T-cell (primary cell): ENCODE measurements at regions not wholly inside any gene's neighbourhood (a gene's known extent, or its start where the extent isn't known, plus 50 kb on each side); places are given as distances from the start of the nearest gene placed in this dataset.

Experiments used
- ATAC-seq, 4 experiments: fragments of 200-7000 bp in 3 of 4; fragments of 150-1000 bp in 1 of 4; cut with Tn5 transposase; replicated peaks in 1 of 4; 1 replicate in 3 of 4; 2 replicates in 1 of 4; pipeline ENCODE4 v1.10.0; 2021; ENCODE audit warnings: moderate library complexity in 3 of 4, mild to moderate bottlenecking in 2 of 4, moderate number of reproducible peaks in 1 of 4
- CTCF ChIA-PET, 2 donors: fragments of 300-600 bp; sonication (Branson Sonifier 250); formaldehyde crosslinking; loops; one replicate each; lab custom pipeline; 2022; ENCODE audit warnings: antibody characterized with exemption in 2 of 2; lab: Charles Lee
- POLR2A ChIA-PET, 2 donors: fragments of 300-600 bp; sonication (Branson Sonifier 250); formaldehyde crosslinking; loops; one replicate each; lab custom pipeline; 2022; ENCODE audit warnings: antibody characterized with exemption in 2 of 2; lab: Charles Lee
- DNase-seq, 35 experiments: peaks; one replicate each; pipeline versions ENCODE4 v3.0.0 to v3.0.0-alpha.2; 2013 to 2023
- H3K27ac ChIP-seq: one replicate; pipeline ENCODE4 v1.5.1; 2013; ENCODE audit warnings: low read length
- H3K27me3 ChIP-seq, 2 experiments: replicated peaks in 1 of 2; 1 replicate in 1 of 2; 2 replicates in 1 of 2; pipeline versions ENCODE4 v1.6.1 to v1.7.0; 2013; ENCODE audit warnings: low read length in 1 of 2, mixed read lengths in 1 of 2; ENCODE audit not compliant: control insufficient read depth in 2 of 2, insufficient read depth in 2 of 2; ENCODE audit errors: extremely low read depth in 1 of 2
- H3K36me3 ChIP-seq, 2 donors: 1 replicate in 1 of 2; 2 replicates in 1 of 2; pipeline versions ENCODE4 v1.6.1 to v1.7.0; 2013; ENCODE audit warnings: low read length in 1 of 2; ENCODE audit not compliant: control insufficient read depth in 2 of 2, insufficient read depth in 1 of 2; ENCODE audit errors: extremely low read depth in 1 of 2
- H3K4me1 ChIP-seq, 2 experiments: 1 replicate in 1 of 2; 2 replicates in 1 of 2; pipeline versions ENCODE4 v1.6.1 to v1.7.0; 2013; ENCODE audit warnings: low read length in 2 of 2, mixed read lengths in 1 of 2; ENCODE audit not compliant: insufficient read depth in 2 of 2, control insufficient read depth in 1 of 2; ENCODE audit errors: extremely low read depth in 1 of 2
- H3K4me3 ChIP-seq, 2 donors: 1 replicate in 1 of 2; 2 replicates in 1 of 2; pipeline versions ENCODE4 v1.5.1 to v1.7.0; 2013; ENCODE audit warnings: mild to moderate bottlenecking in 2 of 2, low read length in 1 of 2, moderate library complexity in 1 of 2; ENCODE audit not compliant: control insufficient read depth in 1 of 2; ENCODE audit errors: extremely low read depth in 1 of 2
- H3K9me3 ChIP-seq: 2 replicates; pipeline ENCODE4 v1.7.0; 2013
- H3K27ac Mint-ChIP-seq, 2 donors: one replicate each; pipeline ENCODE4 v1.8.0; 2020 to 2021; ENCODE audit warnings: mild to moderate bottlenecking in 2 of 2, mixed read lengths in 2 of 2
- H3K27me3 Mint-ChIP-seq, 2 donors: one replicate each; pipeline ENCODE4 v1.8.0; 2021 to 2022; ENCODE audit warnings: mixed read lengths in 2 of 2
- H3K36me3 Mint-ChIP-seq: one replicate; pipeline ENCODE4 v1.8.0; 2021; ENCODE audit warnings: mixed read lengths
- H3K4me1 Mint-ChIP-seq, 3 donors: one replicate each; pipeline ENCODE4 v1.8.0; 2020 to 2022; ENCODE audit warnings: mixed read lengths in 3 of 3, mild to moderate bottlenecking in 1 of 3
- H3K4me3 Mint-ChIP-seq, 3 donors: one replicate each; pipeline ENCODE4 v1.8.0; 2020 to 2022; ENCODE audit warnings: mild to moderate bottlenecking in 3 of 3, mixed read lengths in 3 of 3, moderate library complexity in 3 of 3
- H3K9me3 Mint-ChIP-seq, 3 donors: one replicate each; pipeline ENCODE4 v1.8.0; 2020 to 2022; ENCODE audit warnings: mixed read lengths in 3 of 3
- WGBS: methylation state at CpG from one replicate; pipeline ENCODE4 v1.1.5; 2013; ENCODE audit warnings: missing lambda C conversion rate; ENCODE audit not compliant: insufficient coverage; 5-methylcytosine and 5-hydroxymethylcytosine counted together

DNA sequence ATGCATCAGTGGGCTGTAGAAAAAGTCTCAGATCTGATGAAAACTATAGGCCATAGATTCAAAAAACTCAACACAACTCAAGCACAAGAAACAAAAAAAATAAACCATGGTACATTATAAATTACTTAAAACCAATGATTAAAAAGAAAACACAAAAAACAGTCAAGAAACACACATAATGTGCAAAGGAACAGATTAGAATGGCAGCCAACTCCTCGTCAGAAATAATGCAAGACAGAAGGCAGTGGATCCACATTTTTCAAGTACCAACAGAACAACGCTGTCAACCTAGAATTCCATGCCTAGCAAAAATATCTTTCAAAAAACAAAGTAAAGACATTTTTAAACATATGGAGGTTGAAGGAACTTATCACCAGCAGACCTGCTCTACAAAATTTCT, 69.7 kb downstream of the PSMB1 start:
- H3K27me3 Mint-ChIP-seq: peaks cover 17 to 24% of the 10 kb centered on the region in 2 donors
- no peaks in the 10 kb centered on the region for H3K9me3 ChIP-seq

DNA sequence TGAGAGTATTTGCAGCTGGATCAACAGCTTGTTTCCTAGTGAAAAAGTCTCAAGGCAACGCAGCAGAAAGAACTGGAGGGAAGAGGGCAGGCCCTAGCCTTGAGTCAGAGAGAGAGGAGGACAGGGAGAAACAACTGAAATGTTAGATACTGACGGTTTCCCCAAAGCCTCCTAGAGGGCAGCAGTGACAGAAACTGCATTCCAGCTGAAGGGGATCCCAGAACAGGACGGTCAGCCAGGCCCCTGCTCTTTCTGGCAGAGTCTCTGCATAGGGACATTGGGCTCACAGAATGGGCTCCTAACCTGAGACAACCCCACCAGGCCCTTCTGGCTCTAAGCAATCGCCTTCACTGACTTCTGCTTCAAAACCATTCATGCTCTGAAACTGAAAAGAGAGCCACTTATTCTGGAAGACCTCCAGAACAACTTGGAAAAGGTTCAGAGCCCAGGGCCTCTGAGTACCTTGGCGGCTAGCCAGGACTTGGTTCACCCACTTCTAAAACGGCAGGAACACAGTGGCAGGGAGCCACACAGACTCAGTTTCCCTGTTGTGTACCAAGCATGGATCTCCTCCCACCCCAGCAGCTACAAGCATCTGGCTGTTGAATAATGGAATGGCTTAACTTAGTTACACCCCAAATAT, 72.9 kb downstream of the PSMB1 start:
- H3K4me3 Mint-ChIP-seq: no peak overlapping the region
- ChIA-PET POLR2A (no interaction called here), CTCF (no interaction called here)
- no peak overlapping the region for H3K4me3 ChIP-seq
- H3K27ac ChIP-seq: no peak overlapping the region
- no peaks in the 10 kb centered on the region for H3K36me3 ChIP-seq
- DNase-seq: no peak
- no peak overlapping the region for H3K27ac Mint-ChIP-seq
- no peaks in the 10 kb centered on the region for H3K4me1 Mint-ChIP-seq
- H3K9me3 ChIP-seq: no peaks in the 10 kb centered on the region
- ATAC-seq: no peak
- 50% methylated on average over 4 of the region's 6 CpGs for WGBS
- peaks cover 0 to 10% (median 5%) of the 10 kb centered on the region in 3 donors for H3K9me3 Mint-ChIP-seq
- peaks cover 23 to 31% of the 10 kb centered on the region in 2 donors for H3K27me3 Mint-ChIP-seq
- peaks cover 0 to 17% of the 10 kb centered on the region in 2 experiments for H3K27me3 ChIP-seq
- no peaks in the 10 kb centered on the region for H3K4me1 ChIP-seq
- H3K36me3 Mint-ChIP-seq: no peaks in the 10 kb centered on the region

More for the DNA sequence above, 69.7 kb downstream of the PSMB1 start:
- DNase-seq (no peak), ATAC-seq (no peak)
- Histone ChIP-seq H3K27me3 (peaks cover 0 to 17% of the 10 kb centered on the region in 2 experiments), H3K4me1 (no peaks in the 10 kb centered on the region), H3K27ac (no peak overlapping the region), H3K36me3 (no peaks in the 10 kb centered on the region), H3K4me3 (no peak overlapping the region)
- 86% methylated on average over 1 of the region's 2 CpGs for WGBS
- Mint-ChIP-seq H3K36me3 (no peaks in the 10 kb centered on the region), H3K27ac (no peak overlapping the region), H3K4me3 (no peak overlapping the region), H3K9me3 (peaks cover 0 to 10% (median 5%) of the 10 kb centered on the region in 3 donors), H3K4me1 (no peaks in the 10 kb centered on the region)
- ChIA-PET CTCF (no interaction called here), POLR2A (no interaction called here)

DNA sequence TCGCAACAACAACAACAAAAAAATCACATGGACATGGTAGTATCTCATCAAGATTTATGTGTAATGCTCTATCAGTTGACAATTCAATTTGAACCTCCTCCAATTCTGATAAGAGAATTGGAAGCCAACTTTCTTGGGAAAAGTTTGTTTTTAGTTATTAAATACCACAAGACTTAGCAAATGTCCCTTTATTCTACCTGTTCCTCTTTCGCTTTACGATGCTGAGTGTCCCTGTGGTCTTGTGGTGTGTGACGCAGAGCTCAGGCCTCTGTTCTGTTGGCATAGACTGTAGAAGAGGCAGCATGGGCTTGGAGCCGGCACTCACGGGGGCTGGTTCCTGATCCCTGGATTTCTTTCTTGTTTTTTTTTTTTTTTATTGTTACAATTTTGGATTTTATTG, 76.7 kb downstream of the PSMB1 start:
- Histone ChIP-seq H3K36me3 (no peaks in the 10 kb centered on the region), H3K4me1 (no peaks in the 10 kb centered on the region), H3K4me3 (no peak overlapping the region), H3K9me3 (no peaks in the 10 kb centered on the region), H3K27ac (no peak overlapping the region), H3K27me3 (peaks cover 0 to 21% of the 10 kb centered on the region in 2 experiments)
- ATAC-seq (no peak), DNase-seq (no peak)
- no peaks in the 10 kb centered on the region for H3K9me3 Mint-ChIP-seq
- POLR2A ChIA-PET: no interaction called here
- no peak overlapping the region for H3K27ac Mint-ChIP-seq
- peaks cover 21 to 42% of the 10 kb centered on the region in 2 donors for H3K27me3 Mint-ChIP-seq
- WGBS: 78% methylated on average over 3 of the region's 6 CpGs
- no peaks in the 10 kb centered on the region for H3K36me3 Mint-ChIP-seq
- H3K4me3 Mint-ChIP-seq: no peak overlapping the region
- CTCF ChIA-PET: no interaction called here
- no peaks in the 10 kb centered on the region for H3K4me1 Mint-ChIP-seq

DNA sequence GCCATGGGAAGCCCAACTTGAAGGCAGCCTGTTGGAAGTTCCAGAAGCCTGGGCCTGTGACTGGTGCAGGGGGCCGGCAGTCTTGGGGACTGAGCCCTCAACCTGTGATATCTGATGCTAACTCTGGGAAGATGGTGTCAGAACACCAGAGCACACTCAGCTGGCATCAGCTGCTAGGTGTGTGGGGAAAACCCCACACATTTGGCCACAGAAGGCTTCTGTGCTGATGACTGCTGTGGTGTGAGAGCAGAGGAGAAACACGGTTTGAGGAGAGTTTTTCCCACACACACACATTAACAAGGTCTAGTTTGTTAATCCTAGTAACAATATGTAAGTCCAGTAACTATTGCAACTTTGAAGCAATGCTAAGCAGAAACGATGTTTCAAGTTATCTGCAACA, 78.0 kb downstream of the PSMB1 start:
- H3K36me3 Mint-ChIP-seq: no peaks in the 10 kb centered on the region
- Histone ChIP-seq H3K36me3 (no peaks in the 10 kb centered on the region), H3K27ac (no peak overlapping the region), H3K4me3 (no peak overlapping the region), H3K4me1 (no peaks in the 10 kb centered on the region), H3K27me3 (peaks cover 0 to 18% of the 10 kb centered on the region in 2 experiments), H3K9me3 (no peaks in the 10 kb centered on the region)
- no peaks in the 10 kb centered on the region for H3K9me3 Mint-ChIP-seq
- no peaks in the 10 kb centered on the region for H3K4me1 Mint-ChIP-seq
- ChIA-PET POLR2A (no interaction called here), CTCF (no interaction called here)
- ATAC-seq (no peak), DNase-seq (no peak)
- no peak overlapping the region for H3K4me3 Mint-ChIP-seq
- whole genome bisulfite sequencing: 60% methylated on average over 1 of the region's 3 CpGs
- peak overlapping the region in 1 of 2 donors; percentile 7 for H3K27ac Mint-ChIP-seq
- peaks cover 15 to 36% of the 10 kb centered on the region in 2 donors for H3K27me3 Mint-ChIP-seq

DNA sequence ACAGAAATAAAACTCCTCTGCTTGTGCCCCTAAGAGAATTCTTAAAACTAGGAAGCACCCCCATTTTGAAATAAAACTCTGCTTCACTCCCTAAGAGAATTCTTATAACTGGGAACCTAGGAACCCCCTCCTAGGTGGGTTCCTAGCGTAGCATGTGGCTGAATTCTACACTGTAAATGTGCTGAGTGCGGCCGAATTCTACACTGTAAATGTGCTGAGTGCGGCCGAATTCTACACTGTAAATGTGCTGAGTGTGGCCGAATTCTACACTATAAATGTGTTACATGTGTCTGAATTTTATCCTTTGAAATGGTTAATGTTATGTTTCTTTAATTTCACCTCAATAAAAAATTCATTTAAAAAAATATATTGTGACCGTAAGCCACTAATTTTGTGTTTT, 79.3 kb downstream of the PSMB1 start:
- Mint-ChIP-seq H3K4me1 (no peaks in the 10 kb centered on the region), H3K27ac (no peak overlapping the region), H3K36me3 (no peaks in the 10 kb centered on the region), H3K27me3 (peaks cover 15 to 30% of the 10 kb centered on the region in 2 donors), H3K9me3 (no peaks in the 10 kb centered on the region), H3K4me3 (no peak overlapping the region)
- no peaks in the 10 kb centered on the region for H3K9me3 ChIP-seq
- ATAC-seq (no peak), DNase-seq (no peak)
- WGBS: 96% methylated on average over 3 of the region's 7 CpGs
- peaks cover 0 to 10% of the 10 kb centered on the region in 2 experiments for H3K27me3 ChIP-seq
- H3K4me1 ChIP-seq: no peaks in the 10 kb centered on the region
- no peak overlapping the region for H3K27ac ChIP-seq
- no peaks in the 10 kb centered on the region for H3K36me3 ChIP-seq
- ChIA-PET POLR2A (no interaction called here), CTCF (no interaction called here)
- H3K4me3 ChIP-seq: no peak overlapping the region

DNA sequence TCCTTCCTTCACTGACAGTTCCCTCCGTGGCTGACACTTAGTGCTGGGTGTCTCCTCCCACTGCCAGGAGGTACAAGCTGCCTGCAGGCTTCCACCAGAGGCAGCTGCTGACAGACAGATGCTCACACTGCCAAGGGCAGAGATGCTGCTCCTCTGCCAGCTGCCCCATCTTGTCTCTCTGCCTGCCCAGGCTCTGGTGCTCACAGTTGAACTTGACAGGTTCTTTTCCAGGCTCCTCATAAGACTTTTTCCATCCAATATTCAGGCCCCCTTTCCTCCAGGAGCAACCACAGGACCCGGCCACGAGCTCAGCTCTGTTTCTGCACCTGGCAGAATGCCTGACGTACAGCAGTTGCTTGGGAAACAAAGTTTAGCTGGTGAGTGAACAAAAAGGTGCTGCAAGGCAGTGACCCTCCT, 79.8 kb downstream of the PSMB1 start:
- ChIA-PET POLR2A (no interaction called here), CTCF (no interaction called here)
- H3K27me3 ChIP-seq: peaks cover 0 to 10% of the 10 kb centered on the region in 2 experiments
- ATAC-seq (no peak), DNase-seq (no peak)
- Mint-ChIP-seq H3K36me3 (no peaks in the 10 kb centered on the region), H3K27ac (no peak overlapping the region), H3K4me1 (no peaks in the 10 kb centered on the region), H3K27me3 (peaks cover 13 to 29% of the 10 kb centered on the region in 2 donors), H3K4me3 (no peak overlapping the region), H3K9me3 (no peaks in the 10 kb centered on the region)
- 0% methylated on average over 1 of the region's 4 CpGs for WGBS
- no peaks in the 10 kb centered on the region for H3K36me3 ChIP-seq
- H3K4me1 ChIP-seq: no peaks in the 10 kb centered on the region
- no peak overlapping the region for H3K27ac ChIP-seq
- H3K9me3 ChIP-seq: no peaks in the 10 kb centered on the region
- no peak overlapping the region for H3K4me3 ChIP-seq
